IPS-NIHi7 (cell line): ENCODE measurements at regions not wholly inside any gene's neighbourhood (a gene's known extent, or its start where the extent isn't known, plus 50 kb on each side); places are given as distances from the start of the nearest gene placed in this dataset.
A peak's percentile ranks its signal among the peaks of the same experiment; 100 is the strongest.

Experiments used
- DNase-seq: peaks from one replicate; pipeline ENCODE4 v3.0.0; 2012; ENCODE audit warnings: mixed read lengths; ENCODE audit errors: extremely low spot score

GRCh38 chr5:41670854-41671479 lies 160.6 kb upstream of the PLCXD3 start:
- no peak for DNase-seq

GRCh38 chr5:41670216-41670615 lies 159.8 kb upstream of the PLCXD3 start:
- DNase-seq = no peak

- no peak for DNase-seq
Measured at GRCh38 chr5:41661254-41661653, 150.9 kb upstream of the PLCXD3 start.

- DNase-seq = no peak
Measured at GRCh38 chr5:41656597-41656996, 146.2 kb upstream of the PLCXD3 start.

- DNase-seq = no peak
Measured at GRCh38 chr5:41650131-41650530, 139.7 kb upstream of the PLCXD3 start.

GRCh38 chr5:41649659-41650058 lies 139.3 kb upstream of the PLCXD3 start:
- DNase-seq = no peak

- DNase-seq = no peak
Measured at GRCh38 chr5:41648996-41649395, 138.6 kb upstream of the PLCXD3 start.

- no peak for DNase-seq
Measured at GRCh38 chr5:41641621-41642020, 131.2 kb upstream of the PLCXD3 start.

- no peak for DNase-seq
Measured at GRCh38 chr5:41638685-41639084, 128.3 kb upstream of the PLCXD3 start.

- DNase-seq = peak; percentile 21
Measured at GRCh38 chr5:41637869-41638268, 127.5 kb upstream of the PLCXD3 start.

DNA sequence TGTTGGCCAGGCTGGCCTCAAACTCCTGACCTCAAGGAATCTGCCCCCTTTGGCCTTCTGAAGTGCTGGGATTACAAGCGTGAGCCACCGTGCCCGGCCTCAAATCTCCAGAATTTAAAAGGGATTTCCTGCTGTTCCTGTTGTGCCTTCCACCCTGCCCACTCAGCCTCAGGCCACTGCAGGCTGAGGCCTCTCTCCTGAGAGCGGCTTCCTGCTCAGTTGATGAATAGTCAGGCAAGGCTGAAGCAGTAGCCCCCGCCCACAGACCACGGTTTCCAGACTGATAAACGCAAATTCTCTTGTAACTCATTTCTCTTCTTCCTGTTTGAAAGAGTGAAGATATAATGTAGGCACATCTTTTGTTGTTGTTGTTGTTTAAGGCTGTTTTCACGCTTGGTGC lies 127.0 kb upstream of the PLCXD3 start:
- peak; percentile 51 for DNase-seq

- peak; percentile 49 for DNase-seq
Measured at GRCh38 chr5:41636605-41637004, 126.2 kb upstream of the PLCXD3 start.

GRCh38 chr5:41629897-41630296 lies 119.5 kb upstream of the PLCXD3 start:
- no peak for DNase-seq

DNA sequence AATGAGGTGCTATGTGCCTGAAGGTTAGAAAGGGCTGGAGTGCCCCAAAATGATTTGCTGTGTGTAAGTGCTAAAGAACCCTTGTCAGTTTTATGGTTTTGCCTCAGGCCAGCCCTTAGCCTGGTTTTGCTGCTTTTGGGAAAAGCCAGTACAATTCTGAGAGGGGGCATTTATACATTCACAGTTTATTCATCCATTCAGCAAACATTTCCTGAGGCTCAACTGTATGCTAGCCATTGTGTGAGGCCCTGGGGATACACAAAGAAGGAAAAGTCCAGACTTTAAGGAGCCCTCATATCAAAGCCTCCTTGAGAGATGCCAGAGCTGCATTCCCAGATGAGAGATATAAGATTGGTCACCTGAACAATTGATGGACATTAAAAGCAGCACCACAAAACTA lies 115.2 kb upstream of the PLCXD3 start:
- no peak for DNase-seq

DNA sequence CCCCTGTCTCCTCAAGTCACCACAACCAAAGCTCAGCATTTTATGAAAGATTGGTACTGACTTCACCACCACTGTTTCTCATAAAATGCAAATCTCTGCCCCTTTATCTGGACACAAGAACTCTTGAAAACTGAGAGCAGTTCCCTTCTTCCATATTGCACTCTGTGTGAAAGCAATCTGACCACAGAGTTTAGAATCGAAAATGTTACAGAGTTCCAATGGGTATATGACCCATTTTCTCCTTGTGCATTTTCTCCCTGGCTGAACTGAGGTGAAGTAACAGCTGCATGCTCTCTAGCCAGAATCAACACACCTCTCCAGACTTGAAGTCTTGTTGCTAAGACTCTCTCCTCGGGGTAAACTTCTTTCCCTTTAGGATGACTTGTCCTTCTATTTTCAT lies 111.0 kb upstream of the PLCXD3 start:
- no peak for DNase-seq

DNA sequence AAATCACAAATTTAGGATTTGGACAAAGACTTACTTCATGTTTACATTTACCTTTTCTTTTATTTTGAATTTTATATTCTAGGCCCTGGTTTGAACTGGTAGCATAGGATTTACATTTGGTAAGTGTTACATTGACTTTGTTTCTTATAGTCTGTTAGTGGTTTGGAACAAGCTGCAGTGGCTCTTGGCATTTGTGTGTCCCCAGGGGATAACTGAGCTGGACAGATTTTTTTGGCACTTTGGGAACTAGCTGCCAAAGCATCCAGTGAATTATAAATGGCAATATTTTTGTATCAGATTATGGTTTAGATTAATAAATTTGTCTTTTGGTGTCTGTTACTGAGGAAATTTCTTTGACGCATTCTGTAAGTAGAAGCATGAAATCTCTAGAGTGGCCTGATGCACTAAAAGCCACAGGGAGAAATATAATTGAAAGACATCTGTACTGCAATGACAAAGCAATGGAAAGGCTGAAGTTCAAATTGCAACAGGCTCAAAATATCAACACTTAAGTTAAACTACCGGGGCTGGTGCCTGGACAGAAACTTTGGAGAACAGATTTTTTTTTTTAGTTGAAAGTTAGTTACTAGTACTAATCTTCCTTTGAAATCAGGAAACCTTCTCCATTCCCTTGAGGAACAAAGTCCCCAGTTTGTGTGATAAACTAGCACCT lies 107.6 kb upstream of the PLCXD3 start:
- no peak for DNase-seq

GRCh38 chr5:41610386-41610785 lies 100.0 kb upstream of the PLCXD3 start:
- DNase-seq = no peak

- no peak for DNase-seq
Measured at GRCh38 chr5:41600731-41601130, 90.3 kb upstream of the PLCXD3 start.

DNA sequence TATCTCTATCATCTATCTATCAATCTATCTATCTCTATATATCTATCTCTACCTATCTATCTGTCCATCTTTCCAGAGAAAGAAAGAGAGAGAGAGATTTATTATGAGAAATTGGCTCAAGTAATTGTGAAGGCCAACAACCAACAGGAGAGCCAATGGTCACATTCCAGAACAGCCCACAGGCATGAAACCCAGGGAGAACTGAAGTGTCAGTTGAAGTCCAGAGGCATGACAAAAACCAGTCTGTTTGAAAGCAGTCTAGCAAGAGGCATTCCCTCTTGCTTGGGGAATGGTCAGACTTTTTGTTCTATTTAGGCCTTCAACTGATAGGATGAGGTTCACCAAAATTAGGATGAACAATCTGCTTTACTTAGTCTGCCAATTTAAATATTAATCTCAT lies 87.6 kb upstream of the PLCXD3 start:
- no peak for DNase-seq

DNA sequence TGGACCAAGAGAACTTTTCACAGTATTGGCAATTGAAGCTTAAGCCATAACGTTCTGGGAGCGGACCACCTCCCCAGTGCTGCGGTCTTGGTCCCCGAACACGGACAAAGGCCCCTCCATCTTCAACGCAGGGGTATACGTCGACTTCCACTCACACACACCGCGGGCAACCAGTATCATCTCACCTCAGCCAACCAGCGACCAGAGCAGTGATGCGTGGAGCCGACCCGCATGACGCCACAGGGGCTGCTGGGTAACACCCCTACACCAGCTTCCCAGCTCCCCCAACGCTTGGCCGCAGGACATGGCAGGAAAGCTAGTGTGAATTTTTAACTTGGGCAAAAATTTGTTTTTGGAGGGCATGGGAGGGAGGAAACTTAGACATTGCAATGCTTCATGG lies 77.3 kb upstream of the PLCXD3 start:
- no peak for DNase-seq

DNA sequence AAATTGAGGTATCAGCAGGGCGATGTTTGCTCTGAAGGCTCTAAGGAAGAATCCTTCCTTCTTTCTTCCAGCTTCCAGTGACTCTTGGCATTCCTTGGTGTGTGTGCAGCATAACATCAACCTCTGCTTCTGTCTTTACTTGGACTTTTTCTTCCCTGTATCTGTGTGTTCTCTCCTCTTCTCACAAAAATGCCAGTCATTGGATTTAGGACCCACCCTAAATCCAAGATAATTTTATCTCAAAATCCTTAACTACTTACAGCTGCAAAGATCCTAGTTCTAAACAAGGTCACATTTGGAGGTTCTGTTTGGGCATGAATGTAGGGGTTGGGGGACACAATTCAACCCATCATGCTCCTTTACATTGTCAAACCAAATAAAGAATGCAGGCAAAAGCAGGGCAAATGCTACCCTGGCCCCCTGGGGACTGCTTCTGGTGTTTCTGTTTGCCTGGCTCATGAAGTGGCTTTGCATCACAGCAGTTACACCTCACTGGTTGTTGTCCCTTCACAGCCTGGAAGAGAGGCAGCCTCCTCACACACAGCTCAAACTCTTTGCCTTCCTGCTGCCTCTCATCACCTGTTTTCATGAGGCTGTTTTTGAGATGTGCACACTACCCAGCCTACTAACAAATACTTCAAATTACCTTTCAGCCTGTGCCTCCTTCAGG lies 64.8 kb upstream of the PLCXD3 start:
- DNase-seq = peak; percentile 57

- no peak for DNase-seq
Measured at GRCh38 chr5:41574391-41574790, 64.0 kb upstream of the PLCXD3 start.
